SJCRH30 (cell line): ENCODE measurements at regions not wholly inside any gene's neighbourhood (a gene's known extent, or its start where the extent isn't known, plus 50 kb on each side); places are given as distances from the start of the nearest gene placed in this dataset.
"Not testable (repeated sequence)": the region's sequence is repeated elsewhere in the genome, so short reads cannot be mapped to it uniquely, and the experiment has no call there.

Experiments used
- DNase-seq, 2 experiments: peaks; one replicate each; pipeline ENCODE4 v3.0.0-alpha.2; 2015 to 2020
- H3K27ac ChIP-seq: fragments of 250-450 bp; sonication (Bioruptor Pico); 2 replicates; pipeline ENCODE4 v1.5.1; 2020; ENCODE audit warnings: mild to moderate bottlenecking, moderate library complexity
- H3K27me3 ChIP-seq: fragments of 250-450 bp; sonication (Bioruptor Pico); 2 replicates; pipeline ENCODE4 v1.5.1; 2020; ENCODE audit warnings: mild to moderate bottlenecking, moderate library complexity
- H3K36me3 ChIP-seq: fragments of 250-450 bp; sonication (Bioruptor Pico); 2 replicates; pipeline ENCODE4 v1.5.1; 2020; ENCODE audit warnings: mild to moderate bottlenecking, moderate library complexity
- H3K4me1 ChIP-seq: fragments of 250-450 bp; sonication (Bioruptor Pico); 2 replicates; pipeline ENCODE4 v1.5.1; 2020; ENCODE audit warnings: mild to moderate bottlenecking, moderate library complexity
- H3K4me3 ChIP-seq: fragments of 250-450 bp; sonication (Bioruptor Pico); 2 replicates; pipeline ENCODE4 v1.5.1; 2020; ENCODE audit warnings: mild to moderate bottlenecking, moderate library complexity
- H3K9me3 ChIP-seq: fragments of 250-450 bp; sonication (Bioruptor Pico); replicated peaks from 2 replicates; pipeline ENCODE4 v1.5.1; 2020; ENCODE audit warnings: mild to moderate bottlenecking, moderate library complexity

DNA sequence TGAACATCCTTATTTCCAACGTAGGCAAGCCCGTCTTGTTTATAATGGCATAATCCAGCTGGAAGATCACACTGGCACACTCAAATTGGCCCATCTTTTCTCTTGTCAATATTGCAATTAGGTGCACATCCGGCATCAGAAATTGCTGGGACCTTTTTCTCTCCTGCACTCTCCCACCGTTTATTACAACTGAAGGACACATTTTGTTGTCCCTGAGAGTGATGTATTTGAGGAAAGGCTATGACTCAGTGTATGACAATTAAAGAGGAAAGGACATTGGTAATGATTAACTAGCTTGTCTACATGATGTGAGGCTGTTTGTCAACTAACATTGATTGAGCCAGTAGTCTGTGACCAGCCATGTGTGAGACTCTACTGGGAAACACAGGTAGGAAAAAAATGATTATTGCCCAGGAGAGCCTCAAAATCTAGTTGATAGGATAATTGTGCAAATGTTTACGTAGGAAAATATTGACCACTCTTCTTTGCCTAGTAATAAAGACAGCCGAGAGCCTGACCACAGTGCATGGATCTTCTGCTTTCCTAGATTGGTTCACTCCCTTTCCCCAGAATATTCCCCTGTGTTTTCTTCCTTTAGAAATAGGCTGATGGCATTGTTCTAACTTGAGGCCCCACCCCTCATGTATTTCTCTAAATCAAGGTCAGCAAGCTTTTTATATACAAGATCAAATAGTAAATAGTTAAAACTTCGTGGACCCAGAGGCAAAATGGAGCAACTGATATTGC, 230.0 kb upstream of the BTBD3 start:
- Histone ChIP-seq H3K4me1 (no peaks in the 10 kb centered on the region), H3K27ac (no peak overlapping the region)
- DNase-seq = no peak

DNA sequence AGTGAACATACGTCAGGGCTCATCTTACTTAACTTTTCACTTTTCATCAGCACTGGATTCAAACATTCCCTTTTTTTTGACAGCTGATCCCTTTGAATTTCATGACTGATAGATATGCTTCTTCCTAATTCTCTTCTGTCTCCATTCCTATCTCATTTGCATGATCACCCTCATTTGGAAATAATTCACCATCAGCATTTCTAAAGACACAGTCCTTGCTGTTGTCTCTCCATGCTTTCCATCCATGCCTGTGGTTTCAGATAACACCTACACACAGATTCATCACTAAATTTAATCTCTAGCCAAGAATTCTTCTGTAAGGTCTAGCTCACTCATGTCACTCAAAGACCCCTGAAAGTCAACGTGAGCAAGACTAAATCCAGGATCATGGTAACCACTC, 228.4 kb upstream of the BTBD3 start:
- Histone ChIP-seq H3K27ac (no peak overlapping the region), H3K4me1 (no peaks in the 10 kb centered on the region), H3K4me3 (no peak overlapping the region), H3K36me3 (no peaks in the 10 kb centered on the region), H3K27me3 (no peaks in the 10 kb centered on the region), H3K9me3 (no peaks in the 10 kb centered on the region)
- DNase-seq = no peak

More for the DNA sequence above, 230.0 kb upstream of the BTBD3 start:
- H3K27me3 ChIP-seq = no peaks in the 10 kb centered on the region
- H3K9me3 ChIP-seq = no peaks in the 10 kb centered on the region
- H3K4me3 ChIP-seq = no peak overlapping the region
- H3K36me3 ChIP-seq = no peaks in the 10 kb centered on the region

GRCh38 chr20:11691766-11692165, 225.9 kb upstream of the BTBD3 start:
- H3K27me3 ChIP-seq = no peaks in the 10 kb centered on the region
- H3K9me3 ChIP-seq = no peaks in the 10 kb centered on the region
- H3K4me3 ChIP-seq = no peak overlapping the region
- no peak for DNase-seq
- no peaks in the 10 kb centered on the region for H3K4me1 ChIP-seq
- H3K27ac ChIP-seq = no peak overlapping the region
- H3K36me3 ChIP-seq = no peaks in the 10 kb centered on the region

- no peak for DNase-seq
- Histone ChIP-seq H3K4me3 (no peak overlapping the region), H3K36me3 (no peaks in the 10 kb centered on the region), H3K27ac (no peak overlapping the region), H3K4me1 (no peaks in the 10 kb centered on the region), H3K9me3 (no peaks in the 10 kb centered on the region), H3K27me3 (no peaks in the 10 kb centered on the region)
Observed at GRCh38 chr20:11692567-11692966, 225.1 kb upstream of the BTBD3 start.

- H3K4me1 ChIP-seq = no peaks in the 10 kb centered on the region
- H3K27ac ChIP-seq = no peak overlapping the region
- no peaks in the 10 kb centered on the region for H3K27me3 ChIP-seq
- H3K36me3 ChIP-seq = no peaks in the 10 kb centered on the region
- H3K9me3 ChIP-seq = no peaks in the 10 kb centered on the region
- no peak for DNase-seq
- no peak overlapping the region for H3K4me3 ChIP-seq
Observed at GRCh38 chr20:11694467-11694866, 223.2 kb upstream of the BTBD3 start.

DNA sequence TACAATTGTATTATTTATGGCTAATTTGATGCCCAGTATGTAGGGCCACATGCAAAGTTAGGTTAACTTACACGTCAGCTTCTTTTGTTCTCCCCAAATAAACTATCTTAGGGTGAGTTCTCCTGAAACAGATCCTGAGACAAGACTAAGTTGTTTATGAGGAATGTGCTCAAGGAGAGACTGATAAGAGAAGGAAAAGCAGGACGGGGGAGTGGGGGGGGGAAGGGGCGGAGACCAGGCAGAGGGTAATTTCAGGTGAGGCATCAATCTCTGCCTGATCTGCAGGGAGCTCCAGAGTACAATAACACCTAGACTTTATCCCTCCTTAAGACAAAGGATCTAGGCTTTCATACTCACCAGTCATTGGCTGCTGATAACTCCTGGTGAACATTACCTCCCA, 220.6 kb upstream of the BTBD3 start:
- H3K4me3 ChIP-seq = no peak overlapping the region
- no peak overlapping the region for H3K27ac ChIP-seq
- H3K27me3 ChIP-seq = no peaks in the 10 kb centered on the region
- H3K9me3 ChIP-seq = no peaks in the 10 kb centered on the region
- no peaks in the 10 kb centered on the region for H3K4me1 ChIP-seq
- no peak for DNase-seq
- no peaks in the 10 kb centered on the region for H3K36me3 ChIP-seq

DNA sequence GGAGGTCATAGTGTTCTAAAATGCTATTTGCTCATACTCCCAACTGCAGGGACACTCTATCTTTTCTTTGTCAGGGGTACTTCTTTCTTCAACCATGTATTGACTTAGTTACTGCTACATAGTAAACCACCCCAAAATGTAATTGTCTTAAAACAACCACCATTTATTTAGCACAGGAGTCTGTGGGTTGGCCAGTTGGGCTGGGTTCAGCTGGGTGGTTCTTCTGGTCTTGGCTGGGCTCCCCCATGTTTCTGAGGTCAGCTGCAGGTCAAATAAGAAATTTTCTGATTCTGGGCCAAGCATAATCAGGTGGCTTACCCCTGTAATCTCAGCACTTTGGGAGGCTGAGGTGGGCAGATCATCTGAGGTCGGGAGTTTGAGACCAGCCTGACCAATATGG, 220.0 kb upstream of the BTBD3 start:
- no peaks in the 10 kb centered on the region for H3K4me1 ChIP-seq
- H3K4me3 ChIP-seq = no peak overlapping the region
- H3K36me3 ChIP-seq = no peaks in the 10 kb centered on the region
- no peak for DNase-seq
- H3K9me3 ChIP-seq = no peaks in the 10 kb centered on the region
- H3K27ac ChIP-seq = no peak overlapping the region
- H3K27me3 ChIP-seq = no peaks in the 10 kb centered on the region

- no peak for DNase-seq
- Histone ChIP-seq H3K9me3 (no peaks in the 10 kb centered on the region), H3K4me3 (no peak overlapping the region), H3K27me3 (no peaks in the 10 kb centered on the region), H3K4me1 (no peaks in the 10 kb centered on the region), H3K27ac (no peak overlapping the region), H3K36me3 (no peaks in the 10 kb centered on the region)
Observed at GRCh38 chr20:11698124-11698523, 219.6 kb upstream of the BTBD3 start.

GRCh38 chr20:11700831-11701230, 216.9 kb upstream of the BTBD3 start:
- Histone ChIP-seq H3K27ac (no peak overlapping the region), H3K9me3 (no peaks in the 10 kb centered on the region), H3K4me1 (no peaks in the 10 kb centered on the region), H3K27me3 (no peaks in the 10 kb centered on the region), H3K4me3 (no peak overlapping the region), H3K36me3 (no peaks in the 10 kb centered on the region)
- DNase-seq = no peak

- no peaks in the 10 kb centered on the region for H3K27me3 ChIP-seq
Observed at GRCh38 chr20:11702721-11703518, 214.8 kb upstream of the BTBD3 start.

GRCh38 chr20:11705512-11705911, 212.2 kb upstream of the BTBD3 start:
- Histone ChIP-seq H3K9me3 (no peaks in the 10 kb centered on the region), H3K36me3 (no peaks in the 10 kb centered on the region), H3K4me1 (no peaks in the 10 kb centered on the region), H3K27ac (no peak overlapping the region), H3K27me3 (no peaks in the 10 kb centered on the region), H3K4me3 (no peak overlapping the region)
- DNase-seq = no peak

More at GRCh38 chr20:11702721-11703518, 214.8 kb upstream of the BTBD3 start:
- Histone ChIP-seq H3K4me1 (no peaks in the 10 kb centered on the region), H3K27ac (no peak overlapping the region), H3K9me3 (no peaks in the 10 kb centered on the region), H3K4me3 (no peak overlapping the region), H3K36me3 (no peaks in the 10 kb centered on the region)
- DNase-seq = no peak

DNA sequence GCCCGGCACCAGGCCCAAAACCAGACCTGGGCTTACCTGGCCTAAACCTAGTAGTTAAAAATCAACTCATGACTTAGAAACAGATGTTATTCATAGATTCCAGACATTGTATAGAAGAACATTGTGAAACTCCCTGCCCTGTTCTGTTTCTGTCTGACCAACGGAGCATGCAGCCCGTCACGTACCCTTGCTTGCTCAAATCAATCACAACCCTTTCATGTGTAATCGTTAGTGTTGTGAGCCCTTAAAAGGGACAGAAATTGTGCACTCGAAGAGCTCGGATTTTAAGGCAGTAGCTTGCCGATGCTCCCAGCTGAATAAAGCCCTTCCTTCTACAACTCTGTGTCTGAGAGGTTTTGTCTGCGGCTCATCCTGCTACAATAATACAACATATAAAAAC, 209.5 kb upstream of the BTBD3 start:
- not testable (repeated sequence) for H3K27me3 ChIP-seq, H3K4me1 ChIP-seq, H3K27ac ChIP-seq, H3K36me3 ChIP-seq, H3K9me3 ChIP-seq, H3K4me3 ChIP-seq, DNase-seq

DNA sequence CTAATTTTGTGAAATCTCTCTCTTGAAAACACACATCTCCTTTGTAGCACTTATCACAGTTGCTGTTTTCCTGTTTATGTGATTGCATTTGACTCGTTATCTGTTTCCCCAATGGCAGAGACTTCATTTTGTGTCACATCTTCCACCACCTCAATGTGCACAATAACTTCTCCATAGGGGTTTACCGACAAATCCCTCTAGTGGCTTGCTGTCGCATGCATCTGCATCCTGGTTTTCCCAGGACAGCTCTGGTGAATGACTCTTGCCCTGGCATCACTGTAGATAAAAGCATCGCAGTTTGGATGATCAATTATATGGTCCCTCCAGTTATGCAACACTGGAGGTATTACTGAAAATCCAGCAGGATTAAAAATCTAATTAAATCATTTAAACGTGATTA, 206.5 kb upstream of the BTBD3 start:
- Histone ChIP-seq H3K9me3 (no peaks in the 10 kb centered on the region), H3K36me3 (no peaks in the 10 kb centered on the region), H3K4me3 (no peak overlapping the region)

GRCh38 chr20:11712639-11713160, 205.0 kb upstream of the BTBD3 start:
- 0 out of 2 replicates have a peak, but pooled peaks cover 2% of the 10 kb centered on the region for H3K27me3 ChIP-seq
- H3K27ac ChIP-seq = no peak overlapping the region
- H3K9me3 ChIP-seq = no peaks in the 10 kb centered on the region
- H3K4me1 ChIP-seq = no peaks in the 10 kb centered on the region
- no peak overlapping the region for H3K4me3 ChIP-seq
- H3K36me3 ChIP-seq = no peaks in the 10 kb centered on the region
- no peak for DNase-seq

More for the DNA sequence above, 206.5 kb upstream of the BTBD3 start:
- H3K27ac ChIP-seq = no peak overlapping the region
- no peaks in the 10 kb centered on the region for H3K27me3 ChIP-seq
- no peak for DNase-seq
- H3K4me1 ChIP-seq = no peaks in the 10 kb centered on the region

DNA sequence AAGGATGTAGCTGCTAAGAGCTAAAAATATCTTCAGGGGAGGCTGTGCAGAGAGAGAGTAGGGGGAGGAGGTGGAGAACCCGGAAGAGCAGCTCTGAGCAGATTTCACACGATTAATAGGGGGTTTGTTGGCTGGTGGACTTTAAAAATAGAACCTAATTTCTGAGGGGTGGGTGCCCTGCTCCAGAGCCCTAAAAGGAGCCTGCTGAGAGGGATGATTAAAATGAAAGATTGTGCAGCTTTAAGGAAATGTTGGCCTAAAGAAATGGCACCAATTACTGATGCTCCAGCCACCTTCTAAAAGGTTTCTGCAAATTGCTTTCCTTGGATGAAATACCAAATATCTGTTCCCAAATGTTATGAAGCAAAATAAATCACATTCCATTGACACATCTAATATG, 202.8 kb upstream of the BTBD3 start:
- Histone ChIP-seq H3K27me3 (peaks cover 7% of the 10 kb centered on the region; the same call in 1 of the 2 replicates), H3K27ac (no peak overlapping the region)
- DNase-seq = no peak

More for the DNA sequence above, 202.8 kb upstream of the BTBD3 start:
- no peaks in the 10 kb centered on the region for H3K36me3 ChIP-seq
- H3K4me1 ChIP-seq = no peaks in the 10 kb centered on the region
- no peaks in the 10 kb centered on the region for H3K9me3 ChIP-seq
- H3K4me3 ChIP-seq = no peak overlapping the region
